ENCODE measurements at regions not wholly inside any gene's neighbourhood (a gene's known extent, or its start where the extent isn't known, plus 50 kb on each side); places are given as distances from the start of the nearest gene placed in this dataset.
"Not testable (repeated sequence)": the region's sequence is repeated elsewhere in the genome, so short reads cannot be mapped to it uniquely, and the experiment has no call there.

GRCh38 chr7:4533339-4533738 is 148.8 kb upstream of the FOXK1 start:
- TF ChIP-seq CTCF, POLR2A (IDR thresholded peaks at IDR 0.05): not testable (repeated sequence)
